K562 (cell line): ENCODE measurements at regions not wholly inside any gene's neighbourhood (a gene's known extent, or its start where the extent isn't known, plus 50 kb on each side); places are given as distances from the start of the nearest gene placed in this dataset.
A peak's percentile ranks its signal among the peaks of the same experiment; 100 is the strongest.

Experiments used
- BACH1 ChIP-seq: fragments of 200-800 bp; sonication (Bioruptor generic); IDR thresholded peaks from 2 replicates; pipeline ENCODE4 v1.6.1; 2016; ENCODE audit warnings: missing genetic modification characterization, missing compliant biosample characterization
- CHD4 ChIP-seq: fragments of 200-600 bp; sonication (generic); IDR thresholded peaks from 3 replicates; pipeline ENCODE4 v1.6.1; 2012; ENCODE audit warnings: low read depth, mild to moderate bottlenecking, mixed read lengths, low read length, inconsistent platforms; ENCODE audit not compliant: insufficient read depth, insufficient replicate concordance, poor library complexity, severe bottlenecking
- ELF1 ChIP-seq: fragments of 200-800 bp; sonication (Bioruptor generic); IDR thresholded peaks from 2 replicates; pipeline ENCODE4 v1.6.1; 2016; ENCODE audit warnings: missing genetic modification characterization, missing compliant biosample characterization
- EP300 ChIP-seq: IDR thresholded peaks from 2 replicates; pipeline ENCODE4 v1.6.1; 2012; ENCODE audit warnings: low read length, improper control_type of control experiment
- ESRRA ChIP-seq: fragments of 450-650 bp; IDR thresholded peaks from 2 replicates; pipeline ENCODE4 v1.6.1; 2014; ENCODE audit warnings: low read depth, mild to moderate bottlenecking, moderate library complexity, borderline replicate concordance
- HMGN3 ChIP-seq: IDR thresholded peaks from 2 replicates; pipeline ENCODE4 v1.6.1; 2011; ENCODE audit warnings: borderline replicate concordance, low read depth, mild to moderate bottlenecking, mixed read lengths, low read length; ENCODE audit not compliant: insufficient read length; ENCODE audit errors: extremely low read depth
- MYC ChIP-seq, 2 experiments: fragments of 250-450 bp in 1 of 2; sonication (Bioruptor Pico) in 1 of 2; IDR thresholded peaks; 2 replicates each; pipeline versions ENCODE4 v1.5.1 to v1.6.1; 2012 to 2021; ENCODE audit warnings: low read depth in 2 of 2, borderline replicate concordance in 1 of 2, improper control_type of control experiment in 1 of 2, low read length in 1 of 2, mild to moderate bottlenecking in 1 of 2, moderate library complexity in 1 of 2
- RFX5 ChIP-seq: IDR thresholded peaks from 2 replicates; pipeline ENCODE4 v1.6.1; 2011; ENCODE audit warnings: low read depth, mild to moderate bottlenecking, improper control_type of control experiment, low read length
- TAL1 ChIP-seq: fragments of 450-650 bp; IDR thresholded peaks from 2 replicates; pipeline ENCODE4 v1.6.1; 2016; ENCODE audit warnings: mild to moderate bottlenecking
- YY1 ChIP-seq, 3 experiments: IDR thresholded peaks; 2 replicates each; pipeline ENCODE4 v1.6.1; 2011; ENCODE audit warnings: low read length in 2 of 3, mild to moderate bottlenecking in 2 of 3, moderate library complexity in 2 of 3, borderline replicate concordance in 1 of 3, control low read depth in 1 of 3, low read depth in 1 of 3; ENCODE audit not compliant: insufficient read depth in 3 of 3, insufficient replicate concordance in 2 of 3, control insufficient read depth in 1 of 3, insufficient read length in 1 of 3; ENCODE audit errors: extremely low read depth in 1 of 3
- ZNF282 ChIP-seq: sonication (generic); formaldehyde crosslinking; IDR thresholded peaks from 2 replicates; pipeline ENCODE4 v1.8.1; 2023; ENCODE audit warnings: missing genetic modification reagents
- ZNF717 ChIP-seq: fragments of 250-450 bp; sonication (Bioruptor Pico); IDR thresholded peaks from 2 replicates; pipeline ENCODE4 v1.5.0; 2021
- TF ChIP-seq, protein P1 (sequence below), 2 experiments: fragments of 450-650 bp; formaldehyde crosslinking in 1 of 2; IDR thresholded peaks; 2 replicates each; pipeline versions ENCODE4 v1.4.0 to v1.6.1; 2014 to 2020; ENCODE audit warnings: mild to moderate bottlenecking in 2 of 2, borderline replicate concordance in 1 of 2, low read depth in 1 of 2
- TF ChIP-seq, protein P2 (sequence below): sonication (generic); formaldehyde crosslinking; IDR thresholded peaks from 2 replicates; pipeline ENCODE4 v1.8.0; 2022; ENCODE audit warnings: mild to moderate bottlenecking, missing genetic modification reagents

DNA sequence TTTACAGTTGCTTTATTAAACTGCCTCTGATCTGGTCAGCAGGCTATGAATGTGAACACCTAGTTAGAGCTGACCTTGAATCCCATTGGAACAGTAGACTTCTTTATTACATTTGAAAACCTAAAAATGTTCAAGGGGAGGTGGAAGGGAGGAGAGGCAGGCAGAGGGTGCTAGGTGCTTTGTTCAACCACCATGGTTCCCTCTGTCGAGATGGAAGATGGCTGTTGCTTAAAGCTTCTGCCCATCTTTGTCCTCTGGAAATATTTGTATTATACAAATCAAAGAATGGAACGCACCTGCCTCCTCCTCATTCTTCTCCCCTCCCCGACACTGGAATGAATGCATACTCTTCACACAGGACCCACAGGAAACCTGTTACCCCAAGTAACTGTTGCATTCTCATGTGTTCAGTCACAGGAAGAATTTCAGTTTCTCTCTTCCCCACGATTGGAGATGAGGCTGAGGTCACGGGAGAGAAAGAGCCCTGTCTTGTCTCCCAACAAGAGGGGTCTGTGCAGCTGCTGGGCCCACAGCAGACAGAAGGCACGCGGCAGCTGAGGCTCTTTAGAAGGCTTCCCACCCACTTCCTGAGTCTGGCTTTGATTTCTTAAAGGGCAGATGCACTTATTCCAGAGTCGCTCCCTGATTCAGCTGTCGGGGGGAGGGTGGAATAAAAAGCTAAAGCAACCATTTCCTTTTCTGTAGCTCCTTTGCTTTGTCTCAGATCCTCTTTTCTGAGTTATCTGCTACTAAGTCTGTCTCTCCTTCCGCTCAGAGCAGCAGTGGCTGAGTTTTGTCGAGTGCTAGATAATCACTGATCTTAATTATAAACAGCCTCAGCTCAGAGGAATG lies 217.9 kb upstream of the BTG1 start (continued):
- TF ChIP-seq ELF1 (tag) = peak; percentile 54; the same call in 1 of the 2 replicates
- TF ChIP-seq, protein P1, sequence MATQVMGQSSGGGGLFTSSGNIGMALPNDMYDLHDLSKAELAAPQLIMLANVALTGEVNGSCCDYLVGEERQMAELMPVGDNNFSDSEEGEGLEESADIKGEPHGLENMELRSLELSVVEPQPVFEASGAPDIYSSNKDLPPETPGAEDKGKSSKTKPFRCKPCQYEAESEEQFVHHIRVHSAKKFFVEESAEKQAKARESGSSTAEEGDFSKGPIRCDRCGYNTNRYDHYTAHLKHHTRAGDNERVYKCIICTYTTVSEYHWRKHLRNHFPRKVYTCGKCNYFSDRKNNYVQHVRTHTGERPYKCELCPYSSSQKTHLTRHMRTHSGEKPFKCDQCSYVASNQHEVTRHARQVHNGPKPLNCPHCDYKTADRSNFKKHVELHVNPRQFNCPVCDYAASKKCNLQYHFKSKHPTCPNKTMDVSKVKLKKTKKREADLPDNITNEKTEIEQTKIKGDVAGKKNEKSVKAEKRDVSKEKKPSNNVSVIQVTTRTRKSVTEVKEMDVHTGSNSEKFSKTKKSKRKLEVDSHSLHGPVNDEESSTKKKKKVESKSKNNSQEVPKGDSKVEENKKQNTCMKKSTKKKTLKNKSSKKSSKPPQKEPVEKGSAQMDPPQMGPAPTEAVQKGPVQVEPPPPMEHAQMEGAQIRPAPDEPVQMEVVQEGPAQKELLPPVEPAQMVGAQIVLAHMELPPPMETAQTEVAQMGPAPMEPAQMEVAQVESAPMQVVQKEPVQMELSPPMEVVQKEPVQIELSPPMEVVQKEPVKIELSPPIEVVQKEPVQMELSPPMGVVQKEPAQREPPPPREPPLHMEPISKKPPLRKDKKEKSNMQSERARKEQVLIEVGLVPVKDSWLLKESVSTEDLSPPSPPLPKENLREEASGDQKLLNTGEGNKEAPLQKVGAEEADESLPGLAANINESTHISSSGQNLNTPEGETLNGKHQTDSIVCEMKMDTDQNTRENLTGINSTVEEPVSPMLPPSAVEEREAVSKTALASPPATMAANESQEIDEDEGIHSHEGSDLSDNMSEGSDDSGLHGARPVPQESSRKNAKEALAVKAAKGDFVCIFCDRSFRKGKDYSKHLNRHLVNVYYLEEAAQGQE (IDR thresholded peaks at IDR 0.05; ENCODE audit: borderline replicate concordance) = 0 out of 2 replicates have a peak, but pooled peaks have one; percentile 24
- TF ChIP-seq, protein P1 (CRISPR knock-in tag; IDR thresholded peaks at IDR 0.05; ENCODE audit: low read depth) = no peak
- TF ChIP-seq TAL1 = peak; percentile 56
- peak; percentile 63; the same call in 1 of the 2 replicates for TF ChIP-seq EP300
- TF ChIP-seq, protein P2, sequence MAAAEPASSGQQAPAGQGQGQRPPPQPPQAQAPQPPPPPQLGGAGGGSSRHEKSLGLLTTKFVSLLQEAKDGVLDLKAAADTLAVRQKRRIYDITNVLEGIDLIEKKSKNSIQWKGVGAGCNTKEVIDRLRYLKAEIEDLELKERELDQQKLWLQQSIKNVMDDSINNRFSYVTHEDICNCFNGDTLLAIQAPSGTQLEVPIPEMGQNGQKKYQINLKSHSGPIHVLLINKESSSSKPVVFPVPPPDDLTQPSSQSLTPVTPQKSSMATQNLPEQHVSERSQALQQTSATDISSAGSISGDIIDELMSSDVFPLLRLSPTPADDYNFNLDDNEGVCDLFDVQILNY (CRISPR knock-in tag) = no peak
- TF ChIP-seq YY1 (IDR thresholded peaks at IDR 0.05; ENCODE audit: borderline replicate concordance in 1 of 3, control insufficient read depth in 1 of 3, extremely low read depth in 1 of 3, insufficient read depth in 3 of 3, insufficient read length in 1 of 3, insufficient replicate concordance in 2 of 3, low read depth in 1 of 3, low read length in 2 of 3) = peak in 2 of 3 experiments; percentile 7 to 14
- 0 out of 2 replicates have a peak, but pooled peaks have one; percentile 4 for TF ChIP-seq ESRRA
- no peak for TF ChIP-seq HMGN3
- TF ChIP-seq ZNF717 (CRISPR knock-in tag) = no peak
- TF ChIP-seq BACH1 (tag) = peak; percentile 40; the same call in 1 of the 2 replicates
- no peak for TF ChIP-seq RFX5
- TF ChIP-seq MYC (IDR thresholded peaks at IDR 0.05; ENCODE audit: low read depth, low read length) = peak; percentile 14; the same call in 1 of the 2 replicates
- TF ChIP-seq MYC (CRISPR knock-in tag; IDR thresholded peaks at IDR 0.05; ENCODE audit: borderline replicate concordance, low read depth) = no peak
- no peak for TF ChIP-seq ZNF282
- TF ChIP-seq CHD4 = no peak
